Hippocampal formation (tissue), 2 donors: ENCODE measurements at regions not wholly inside any gene's neighbourhood (a gene's known extent, or its start where the extent isn't known, plus 50 kb on each side); places are given as distances from the start of the nearest gene placed in this dataset.
"Not testable (repeated sequence)": the region's sequence is repeated elsewhere in the genome, so short reads cannot be mapped to it uniquely, and the experiment has no call there.

ENCODE experiments used
- DNase-seq, 2 donors: peaks; one replicate each; lab custom pipeline; 2025; lab: John Stamatoyannopoulos, UW

DNA sequence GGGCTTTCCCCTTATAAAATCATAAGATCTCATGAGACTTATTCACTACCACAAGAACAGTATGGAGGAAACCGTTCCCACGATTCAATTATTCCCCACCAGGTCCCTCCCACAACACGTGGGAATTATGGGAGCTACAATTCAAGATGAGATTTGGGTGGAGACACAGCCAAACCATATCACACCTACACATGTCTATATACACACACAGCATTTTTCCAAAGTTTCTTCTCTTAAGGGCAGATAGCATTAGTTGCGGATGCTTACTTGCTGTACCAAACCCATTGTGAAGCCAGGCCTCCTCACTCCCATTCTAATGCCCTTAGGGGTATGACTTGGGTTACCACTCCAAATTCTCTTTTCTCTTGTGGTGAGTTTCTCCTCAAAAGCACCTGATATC is 104.1 kb upstream of the RAP1B start:
- no peak for DNase-seq

DNA sequence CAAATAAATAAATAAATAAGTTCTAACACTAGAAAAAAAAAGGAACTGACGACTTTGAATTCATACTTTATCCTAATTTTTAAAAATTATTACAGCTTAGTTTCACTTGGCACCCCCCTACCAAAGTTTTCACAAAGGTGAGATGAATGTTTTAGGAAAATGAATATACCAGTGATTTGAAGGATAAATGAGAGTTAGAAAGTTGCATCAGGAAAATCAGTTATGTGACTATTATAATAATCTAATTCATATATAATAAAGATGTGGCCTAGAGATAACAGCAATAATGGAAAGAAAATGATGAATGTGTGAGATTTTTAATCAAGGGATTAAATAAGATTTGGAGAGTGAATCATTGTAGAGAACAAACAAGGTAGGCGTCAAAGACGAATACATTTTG is 103.0 kb upstream of the RAP1B start:
- no peak for DNase-seq

DNA sequence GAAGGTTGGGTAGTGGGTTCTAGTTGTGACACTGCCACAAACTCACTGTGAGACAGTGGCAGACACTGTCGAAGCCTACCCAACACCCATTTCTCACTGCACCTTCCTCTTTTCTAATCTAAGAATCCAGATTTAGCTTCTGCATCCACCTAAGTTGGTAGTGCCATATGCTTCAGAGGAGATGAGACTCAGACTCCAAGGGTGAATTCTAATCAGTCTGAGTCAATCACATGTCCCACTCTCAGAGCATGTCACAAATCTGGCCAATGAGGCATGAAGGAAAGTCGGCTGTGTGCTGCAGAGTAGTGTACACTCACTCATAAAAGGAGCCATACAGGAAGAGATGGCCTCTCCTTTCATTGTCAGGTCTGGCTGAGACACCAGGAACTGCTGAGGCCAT is 102.1 kb upstream of the RAP1B start:
- DNase-seq, result no peak

DNA sequence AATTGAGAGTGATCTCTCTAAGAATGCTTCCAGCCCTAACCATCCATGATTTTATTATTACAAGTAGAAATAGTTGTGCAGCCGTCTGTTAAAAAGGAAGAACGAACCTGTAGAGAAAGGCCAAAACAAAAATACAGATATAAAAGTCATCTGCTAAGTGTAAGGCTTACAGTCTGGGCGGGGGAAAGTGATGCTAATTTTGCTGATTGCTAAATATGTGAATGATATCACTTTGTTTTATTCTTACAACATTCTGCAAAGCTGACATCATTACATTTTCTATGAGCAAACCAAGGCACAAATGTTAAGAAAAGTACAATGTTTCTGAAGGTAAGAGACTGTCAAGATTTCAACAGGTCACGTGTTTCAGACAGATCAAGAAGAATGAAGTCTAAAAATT is 101.5 kb upstream of the RAP1B start:
- no peak for DNase-seq

DNA sequence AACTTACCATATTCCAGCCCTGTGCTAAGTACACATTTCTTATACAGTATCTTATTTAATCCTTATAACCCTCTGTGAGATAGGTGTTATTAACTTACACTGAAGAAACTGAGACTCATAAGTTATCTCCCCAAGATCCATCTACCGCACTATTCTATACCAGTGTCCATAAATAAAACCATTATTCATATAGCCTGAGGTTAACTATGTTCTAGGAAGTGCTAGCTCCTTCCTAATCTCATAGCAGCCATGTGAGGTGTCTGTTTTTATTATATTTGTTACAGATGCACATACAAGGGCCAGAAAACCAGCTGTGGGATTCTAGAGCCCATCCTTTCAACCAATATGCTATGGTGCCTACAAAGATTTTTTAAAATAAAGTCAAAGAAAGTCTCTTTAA is 100.3 kb upstream of the RAP1B start:
- DNase-seq, result no peak

DNA sequence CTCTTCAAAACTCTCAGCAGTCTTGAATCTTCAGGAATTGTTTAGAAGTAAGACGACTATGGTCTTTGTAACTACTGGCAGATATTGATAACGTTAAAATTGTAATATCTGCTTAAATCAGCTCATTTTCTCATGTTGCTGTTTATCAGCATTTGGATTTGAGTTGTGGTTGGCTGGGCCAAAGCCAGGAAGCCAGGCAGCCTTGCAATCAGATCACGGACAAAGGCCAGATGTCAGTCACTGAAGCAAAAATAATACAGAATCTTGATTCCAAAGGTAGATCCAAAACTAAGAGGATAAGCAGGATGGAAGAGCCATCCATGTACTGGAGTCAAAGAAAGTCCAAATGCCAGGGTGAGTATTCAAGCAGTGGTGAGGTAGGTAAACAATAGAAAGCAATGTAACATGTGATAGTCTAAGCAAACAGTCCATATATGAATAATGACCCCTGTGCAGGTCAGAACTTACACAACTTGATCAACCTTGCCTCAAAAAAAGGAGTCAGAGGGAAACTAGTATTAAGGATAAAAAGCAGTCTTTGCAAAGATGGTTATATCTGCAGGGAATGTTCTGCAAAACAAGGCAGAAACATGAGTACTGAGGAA is 95.8 kb upstream of the RAP1B start:
- DNase-seq, result no peak

DNA sequence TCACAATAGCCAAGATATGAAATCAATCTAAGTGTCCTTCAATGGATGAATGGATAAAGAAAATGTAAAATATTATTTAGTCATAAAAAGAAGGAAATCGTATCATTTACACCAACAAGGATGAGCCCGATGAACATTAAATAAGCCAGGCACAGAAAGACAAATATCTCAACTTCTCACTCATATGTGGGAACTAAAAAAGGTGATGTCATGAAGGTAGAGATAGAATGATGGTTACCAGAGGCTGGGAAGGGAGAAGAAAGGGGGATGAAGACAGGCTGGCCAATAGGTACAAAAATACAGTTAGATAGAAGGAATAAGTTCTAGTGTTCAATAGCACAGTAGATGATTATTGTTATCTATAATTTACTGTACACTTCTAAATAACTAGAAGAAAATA is 94.9 kb upstream of the RAP1B start:
- DNase-seq, result no peak

DNA sequence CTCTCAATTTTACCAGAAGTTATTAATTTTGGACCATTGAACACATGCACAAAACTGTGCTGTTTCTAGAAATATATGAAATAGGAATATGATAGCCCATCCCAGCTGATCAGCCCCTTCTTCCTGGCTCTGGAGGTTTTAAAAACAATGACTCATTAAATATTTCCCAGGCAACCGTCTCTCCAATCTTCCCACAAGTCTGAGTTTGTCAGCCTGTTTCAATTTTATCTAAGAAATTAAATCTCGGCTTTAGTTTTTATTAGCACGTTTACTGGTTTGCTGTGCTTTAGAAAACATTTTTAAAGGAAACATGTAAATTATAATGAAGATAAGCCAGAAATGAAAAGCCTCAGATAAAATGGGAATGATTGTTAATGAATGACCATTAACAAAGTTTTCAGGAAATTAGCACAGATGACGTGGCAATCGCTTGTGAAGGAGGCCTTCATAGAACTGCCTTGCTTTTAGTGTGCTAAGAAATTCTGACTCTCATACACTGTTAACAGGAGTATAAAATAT is 89.3 kb upstream of the RAP1B start:
- DNase-seq, result no peak

DNA sequence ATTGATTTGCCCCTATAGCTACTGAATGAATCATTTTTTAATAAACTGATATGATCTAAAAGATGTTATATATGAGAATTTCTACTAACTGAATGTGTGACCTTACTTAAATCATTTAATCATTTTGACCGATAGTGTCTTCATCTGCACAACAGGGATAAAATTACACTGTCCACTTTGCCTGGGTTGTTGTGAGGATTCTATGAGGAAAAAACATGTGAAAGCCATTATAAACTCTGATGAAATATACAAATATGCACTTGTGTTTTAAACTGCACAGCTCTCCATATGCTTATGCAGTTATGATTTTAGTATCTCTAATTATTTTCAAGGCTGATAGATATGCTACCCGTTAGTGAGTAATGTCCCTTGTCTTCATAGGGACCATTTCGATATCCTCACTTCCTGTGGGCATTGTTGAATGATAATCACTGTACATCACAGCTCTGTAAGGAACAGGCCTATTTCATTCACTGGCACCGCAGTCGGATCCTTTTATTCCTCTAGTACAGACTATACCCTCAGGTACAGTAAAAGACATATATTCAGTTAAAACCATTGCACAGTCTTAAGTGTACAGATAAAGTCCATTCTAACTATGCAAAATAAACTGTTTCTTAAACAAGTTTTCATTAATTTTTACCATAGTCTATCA is 88.7 kb upstream of the RAP1B start:
- DNase-seq, result no peak

DNA sequence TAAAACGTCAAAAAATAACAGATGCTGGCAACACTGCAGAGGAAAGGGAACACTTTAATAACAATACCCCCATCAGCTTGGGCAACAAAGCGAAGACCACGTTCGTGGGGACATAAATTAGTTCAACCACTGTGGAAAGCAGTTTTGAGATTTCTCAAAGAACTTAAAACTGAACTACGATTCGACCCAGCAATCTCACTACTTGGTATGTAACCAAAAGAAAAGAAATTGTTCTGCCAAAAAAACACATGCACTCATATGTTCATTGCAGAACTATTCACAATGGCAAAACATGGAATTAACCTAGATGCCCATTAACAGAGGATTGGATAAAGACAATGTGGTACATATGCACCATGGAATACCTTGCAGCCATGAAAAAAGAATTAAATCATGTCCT is 81.2 kb upstream of the RAP1B start:
- DNase-seq, result no peak

DNA sequence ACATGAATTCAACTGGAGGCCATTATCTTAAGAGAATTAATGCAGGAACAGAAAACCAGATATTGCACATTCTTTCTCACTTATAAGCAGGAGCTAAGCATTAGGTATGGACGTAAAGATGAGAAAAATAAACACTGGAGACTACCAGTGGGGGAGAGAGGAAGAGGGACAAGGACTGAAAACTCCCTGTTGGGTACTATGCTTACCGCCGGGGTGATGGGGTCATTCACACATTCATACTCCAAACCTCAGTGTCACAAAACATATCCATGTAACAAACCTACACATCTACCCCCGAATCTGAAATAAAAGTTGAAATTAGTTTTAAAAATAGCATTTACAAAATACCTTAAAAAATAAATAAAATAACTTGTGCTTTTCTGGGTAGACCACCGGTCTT is 80.8 kb upstream of the RAP1B start:
- DNase-seq, result no peak

DNA sequence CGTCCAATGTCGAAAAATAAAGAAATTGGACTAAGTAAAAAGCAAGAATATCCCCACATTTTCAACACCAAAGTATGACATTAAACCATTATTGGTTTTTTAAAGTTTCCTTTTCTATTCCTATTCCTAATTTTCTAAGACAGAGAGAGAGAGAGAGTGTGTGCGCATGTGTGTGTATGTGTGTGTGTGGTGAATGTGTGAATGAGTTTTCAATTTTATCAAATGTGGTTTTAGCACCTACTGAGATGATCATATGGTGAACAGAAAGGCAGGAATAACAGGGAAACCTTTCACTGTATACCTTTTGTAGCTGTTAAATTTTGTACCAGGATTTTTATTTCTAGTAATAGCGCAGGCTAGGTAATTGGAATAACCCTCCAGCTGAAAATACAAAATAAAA is 80.4 kb upstream of the RAP1B start:
- no peak for DNase-seq

DNA sequence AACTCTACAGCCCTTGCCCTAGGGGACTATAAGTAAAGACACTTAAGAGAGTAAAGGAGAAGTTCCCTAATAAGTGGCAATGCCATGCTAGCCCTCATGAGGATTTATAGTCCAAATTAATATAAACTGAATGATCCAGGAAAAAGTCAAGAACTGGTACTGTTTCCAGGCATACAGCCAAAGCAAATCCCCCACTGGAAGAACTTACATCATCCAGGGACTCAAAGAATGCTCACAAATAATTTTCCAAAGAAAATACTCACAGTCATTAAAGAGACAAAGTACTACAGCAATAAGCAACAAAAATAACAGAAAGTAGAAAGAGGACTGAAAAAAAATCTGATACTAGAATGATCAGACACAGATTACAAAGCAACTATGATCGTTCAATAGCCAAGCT is 79.7 kb upstream of the RAP1B start:
- DNase-seq, result no peak

DNA sequence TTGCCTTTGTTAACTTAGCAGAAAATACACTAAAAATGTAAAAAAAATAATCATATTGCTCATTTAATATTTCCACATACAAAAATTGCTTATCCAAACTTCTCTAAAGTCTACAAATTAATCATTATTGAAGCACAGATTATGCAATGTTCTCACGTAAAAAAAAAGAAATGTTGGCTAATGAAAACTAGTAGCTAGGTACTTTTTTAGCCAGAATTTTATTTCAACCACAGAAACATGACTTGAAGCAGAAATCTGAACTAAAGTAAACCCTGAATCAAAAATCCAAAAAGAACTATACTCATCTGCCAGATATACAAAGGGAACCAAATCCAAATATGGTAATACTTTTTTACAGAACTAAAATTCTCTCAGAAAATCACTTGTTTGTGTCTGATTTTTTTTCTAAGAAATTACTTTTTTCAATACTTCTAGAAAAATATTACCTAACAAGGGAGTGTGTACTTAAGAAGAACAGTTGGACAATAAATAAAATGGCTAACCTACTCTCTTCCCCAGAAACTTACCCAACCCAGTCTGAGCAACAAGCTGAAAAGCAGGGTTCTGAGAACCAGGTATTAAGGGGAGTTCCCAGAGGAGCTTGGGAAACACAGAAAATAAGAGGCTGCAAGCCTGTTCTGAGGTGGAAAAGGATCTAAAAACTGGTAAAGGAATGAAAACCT is 78.4 kb upstream of the RAP1B start:
- DNase-seq, result no peak

DNA sequence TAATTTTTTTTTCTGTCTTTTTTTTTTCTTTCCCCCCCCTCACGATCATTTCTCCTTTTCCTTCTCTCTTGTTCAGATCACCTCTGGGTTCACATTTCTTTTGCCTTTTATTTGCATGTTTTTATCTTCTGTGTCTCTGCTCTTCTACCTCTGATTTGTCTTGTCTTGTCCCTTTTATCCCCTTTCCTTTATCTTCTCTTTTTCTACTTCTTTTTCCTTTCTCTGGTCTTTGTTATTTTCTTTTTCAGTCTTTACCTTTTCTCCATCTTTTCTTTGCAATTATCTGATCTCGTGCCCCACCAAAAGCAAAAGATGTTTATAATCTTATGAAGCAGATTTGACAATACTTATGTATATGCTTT is 77.8 kb upstream of the RAP1B start:
- DNase-seq, result no peak

DNA sequence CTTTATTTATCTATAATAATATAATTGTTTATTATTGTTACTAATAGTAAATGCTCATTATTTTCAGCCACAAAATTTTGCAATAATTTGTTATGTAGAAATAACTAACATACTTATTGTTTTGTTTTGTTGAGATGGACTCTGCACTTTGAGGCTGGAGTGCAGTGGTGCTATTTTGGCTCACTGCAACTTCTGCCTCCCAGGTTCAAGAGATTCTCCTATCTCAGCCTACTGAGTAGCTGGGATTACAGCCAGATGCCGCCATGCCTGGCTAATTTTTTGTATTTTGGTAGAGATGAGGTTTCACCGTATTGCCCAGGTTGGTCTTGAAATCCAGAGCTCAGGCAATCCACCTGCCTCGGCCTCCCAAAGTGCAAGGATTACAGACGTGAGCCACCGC is 76.6 kb upstream of the RAP1B start:
- no peak for DNase-seq

DNA sequence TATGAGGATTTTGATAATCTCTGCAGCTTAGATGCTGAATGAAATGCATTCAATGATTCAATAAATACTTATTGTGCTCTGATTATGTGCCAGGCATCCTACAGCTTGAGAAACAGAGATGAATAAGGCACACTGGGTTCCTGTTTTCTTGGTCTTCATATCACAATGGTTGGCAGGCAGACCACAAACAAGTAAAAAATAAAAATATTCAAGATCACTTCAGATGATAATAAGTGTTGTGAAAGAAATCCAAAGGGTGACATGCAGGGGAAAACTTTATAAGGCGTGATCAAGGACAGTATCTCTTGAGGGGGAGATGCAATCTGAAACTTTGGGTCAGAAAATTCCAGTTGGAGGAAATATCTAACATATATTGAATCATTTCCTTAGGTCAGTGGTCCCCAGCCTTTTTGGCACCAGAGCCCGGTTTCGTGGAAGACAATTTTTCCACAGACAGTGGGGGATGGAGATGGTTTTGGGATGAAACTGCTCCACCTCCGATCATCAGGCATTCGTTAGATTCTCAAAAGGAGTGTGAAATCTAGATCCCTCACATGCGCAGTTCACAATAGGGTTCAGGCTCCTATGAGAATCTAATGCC is 73.7 kb upstream of the RAP1B start:
- no peak for DNase-seq

DNA sequence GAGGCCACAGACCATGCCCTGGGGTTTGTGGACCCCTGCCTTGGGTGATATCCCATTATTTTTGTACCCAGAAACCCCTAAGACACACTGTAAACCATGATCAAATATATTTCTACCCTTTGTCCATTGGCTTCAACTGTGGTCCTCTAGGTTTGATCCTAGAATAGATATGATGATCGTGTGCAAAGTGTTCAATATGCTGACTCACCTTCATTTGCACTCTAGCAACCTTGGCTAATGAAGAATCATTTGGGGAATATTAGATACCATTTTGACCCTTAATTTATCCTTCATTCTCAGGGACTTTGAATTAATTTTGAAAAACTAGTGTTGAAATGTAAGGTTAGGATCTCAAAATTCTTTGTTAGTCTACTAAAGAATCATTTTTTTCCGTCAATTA is 73.1 kb upstream of the RAP1B start:
- DNase-seq, result no peak

DNA sequence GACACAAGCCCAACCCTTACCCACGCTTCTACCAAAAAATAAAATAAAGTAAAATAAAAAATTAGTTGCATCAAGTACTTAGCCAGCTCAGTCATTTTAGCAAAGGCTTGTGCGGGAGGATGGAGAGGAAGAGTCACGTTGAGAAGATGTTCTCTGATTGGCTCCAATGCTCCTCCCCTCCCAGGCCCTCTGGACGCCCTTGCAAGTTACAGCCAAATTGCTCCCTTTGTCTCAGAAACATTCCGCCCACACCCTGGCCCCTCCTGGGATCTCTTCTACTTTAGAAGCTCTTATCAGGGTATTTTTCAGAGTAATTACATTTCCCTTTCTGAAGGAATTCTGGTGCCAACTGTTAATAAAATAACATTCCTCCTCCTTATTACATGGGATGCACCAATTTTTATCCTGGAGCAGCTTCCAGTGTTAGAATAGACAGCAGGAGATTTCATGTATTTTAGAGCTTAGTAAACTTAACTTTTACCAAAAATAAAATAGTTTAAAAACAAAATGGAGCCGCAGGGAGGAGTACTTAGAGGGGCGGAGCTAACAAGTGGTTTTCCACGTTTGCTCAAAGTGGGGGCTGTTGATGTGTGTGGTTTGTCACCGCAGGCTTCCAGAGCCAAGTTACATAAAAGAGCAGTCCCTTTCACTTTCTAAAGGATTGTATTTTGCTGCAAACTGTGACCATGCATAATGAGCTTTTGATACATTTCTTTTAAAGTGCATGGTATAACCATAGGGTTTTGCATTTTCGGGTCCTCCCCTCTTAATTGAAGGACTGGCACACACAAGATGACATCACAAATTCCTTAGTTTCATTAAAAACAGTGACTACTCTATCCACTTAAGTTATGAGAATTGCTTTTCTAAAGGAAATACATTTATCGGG is 71.7 kb upstream of the RAP1B start:
- no peak for DNase-seq

DNA sequence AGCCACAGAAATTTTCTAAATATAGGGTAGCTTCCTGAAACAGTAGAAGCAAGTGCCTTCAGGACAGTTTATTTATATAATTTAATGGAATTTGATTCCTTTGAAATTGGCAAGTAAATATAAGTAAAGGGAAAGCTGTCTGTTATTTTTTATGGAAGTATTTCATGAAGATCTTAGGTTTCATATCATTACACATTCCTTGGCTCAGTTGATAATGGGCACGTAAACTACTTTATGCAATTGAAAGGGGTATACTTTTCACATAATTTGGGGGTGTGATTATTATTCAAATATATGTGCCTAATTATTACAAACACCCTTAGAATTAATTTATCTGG is 71.1 kb upstream of the RAP1B start:
- no peak for DNase-seq

DNA sequence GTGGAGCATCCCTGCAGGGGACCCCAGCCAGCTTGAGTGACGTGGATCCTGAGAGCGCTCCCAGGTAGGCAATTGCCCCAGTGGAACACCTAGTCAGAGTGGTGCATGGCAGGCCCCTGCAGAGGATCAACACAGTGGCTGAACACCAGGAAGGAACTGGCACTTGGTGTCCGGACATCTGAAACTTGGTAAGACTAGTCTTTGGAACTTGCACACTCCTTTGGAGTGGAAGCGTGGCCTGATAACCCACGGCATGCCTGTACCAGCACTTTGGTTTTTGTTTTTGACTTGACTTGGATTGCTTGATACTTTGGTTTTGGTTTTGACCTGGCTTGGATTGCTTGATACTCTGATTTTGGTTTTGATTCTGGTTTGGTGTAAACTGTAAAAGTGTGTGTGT is 69.9 kb upstream of the RAP1B start:
- DNase-seq, result not testable (repeated sequence)

DNA sequence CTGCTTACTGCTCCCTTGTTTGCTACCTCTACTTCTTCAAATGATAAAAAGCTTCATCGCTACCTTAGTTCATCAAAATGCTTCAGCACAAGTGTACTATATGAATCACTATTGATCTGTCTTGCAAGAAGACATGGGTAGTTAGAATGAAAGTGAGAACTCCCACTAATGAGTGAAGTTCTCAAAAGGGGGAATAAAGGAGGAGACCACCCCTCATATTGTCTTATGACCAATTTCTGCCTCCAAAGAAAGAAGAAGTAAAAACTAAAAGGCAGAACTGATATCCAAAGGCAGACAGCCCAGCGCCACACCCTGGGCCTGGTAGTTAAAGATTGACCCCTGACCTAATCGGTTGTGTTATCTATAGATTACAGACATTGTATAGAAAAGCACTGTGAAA is 63.4 kb upstream of the RAP1B start:
- DNase-seq, result not testable (repeated sequence)
